GM18519 (cell line): ENCODE measurements at regions not wholly inside any gene's neighbourhood (a gene's known extent, or its start where the extent isn't known, plus 50 kb on each side); places are given as distances from the start of the nearest gene placed in this dataset.
"Not testable (repeated sequence)": the region's sequence is repeated elsewhere in the genome, so short reads cannot be mapped to it uniquely, and the experiment has no call there.

Experiments used
- ATAC-seq: cut with Tn5 transposase; IDR thresholded peaks from one replicate; pipeline ENCODE4 v1.9.1; 2021; ENCODE audit warnings: mild to moderate bottlenecking, moderate library complexity; ENCODE audit not compliant: unreplicated experiment, low FRiP score

GRCh38 chr13:50222569-50223332 is 207.5 kb downstream of the KCNRG start:
- no peak for ATAC-seq

GRCh38 chr13:50224534-50224933 is 209.3 kb downstream of the KCNRG start:
- ATAC-seq: peak; percentile 68

GRCh38 chr13:50225193-50226155 is 210.2 kb downstream of the KCNRG start:
- ATAC-seq: no peak

- ATAC-seq: peak; percentile 47
Observed at GRCh38 chr13:50226515-50227155, 211.4 kb downstream of the KCNRG start.

- ATAC-seq: no peak
Observed at GRCh38 chr13:50227361-50227760, 212.1 kb downstream of the KCNRG start.

GRCh38 chr13:50228527-50228926 is 213.3 kb downstream of the KCNRG start:
- no peak for ATAC-seq

GRCh38 chr13:50229960-50230661 is 214.9 kb downstream of the KCNRG start:
- no peak for ATAC-seq

- ATAC-seq: no peak
Observed at GRCh38 chr13:50230662-50230978, 215.4 kb downstream of the KCNRG start.

- ATAC-seq: not testable (repeated sequence)
Observed at GRCh38 chr13:50233574-50233973, 218.3 kb downstream of the KCNRG start.

GRCh38 chr13:50235604-50236342 is 220.5 kb downstream of the KCNRG start:
- no peak for ATAC-seq

GRCh38 chr13:50236898-50237318 is 221.7 kb downstream of the KCNRG start:
- peak; percentile 97 for ATAC-seq

- ATAC-seq: no peak
Observed at GRCh38 chr13:50238922-50239321, 223.7 kb downstream of the KCNRG start.

GRCh38 chr13:50241479-50241878 is 226.2 kb downstream of the KCNRG start:
- no peak for ATAC-seq

- no peak for ATAC-seq
Observed at GRCh38 chr13:50243931-50244330, 228.7 kb downstream of the KCNRG start.

- ATAC-seq: no peak
Observed at GRCh38 chr13:50244355-50244712, 229.1 kb downstream of the KCNRG start.

GRCh38 chr13:50244713-50245574 is 229.7 kb downstream of the KCNRG start:
- peak; percentile 82 for ATAC-seq

- ATAC-seq: no peak
Observed at GRCh38 chr13:50247223-50247622, 232.0 kb downstream of the KCNRG start.

- ATAC-seq: no peak
Observed at GRCh38 chr13:50248516-50249143, 233.4 kb downstream of the KCNRG start.

- no peak for ATAC-seq
Observed at GRCh38 chr13:50249144-50249521, 233.9 kb downstream of the KCNRG start.
